ENCODE measurements at regions not wholly inside any gene's neighbourhood (a gene's known extent, or its start where the extent isn't known, plus 50 kb on each side); places are given as distances from the start of the nearest gene placed in this dataset.

DNA sequence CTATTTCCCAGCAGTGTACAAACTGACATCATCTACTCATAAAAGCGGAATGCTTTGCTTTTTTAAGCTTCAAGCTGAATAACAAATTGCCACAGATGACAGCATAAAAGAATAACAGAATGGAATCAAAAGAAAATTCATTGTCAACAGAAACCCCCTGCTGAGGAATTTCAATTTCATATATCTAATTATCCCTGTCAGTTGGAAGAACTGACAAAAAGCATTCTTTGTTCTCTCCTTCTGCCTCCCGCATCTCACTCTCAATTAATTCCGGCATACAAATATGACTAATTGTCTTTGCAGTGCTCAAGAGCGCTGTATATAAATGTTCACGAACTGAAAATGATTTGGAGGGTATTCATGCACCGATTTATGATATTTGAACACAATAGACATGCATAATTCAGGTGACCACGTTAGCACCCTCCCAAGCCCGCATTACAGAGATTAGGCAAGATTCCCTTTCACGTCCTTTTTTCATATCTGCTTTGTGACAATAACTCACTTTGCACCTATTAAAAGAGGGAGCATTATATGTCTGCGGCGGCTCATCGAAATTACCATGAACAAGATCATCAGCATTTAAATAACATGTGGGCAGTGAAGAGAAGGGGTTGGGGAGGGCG lies 277.7 kb upstream of the SALL3 start:
- no peak for DNase-seq (ENCODE audit: low read depth)

DNA sequence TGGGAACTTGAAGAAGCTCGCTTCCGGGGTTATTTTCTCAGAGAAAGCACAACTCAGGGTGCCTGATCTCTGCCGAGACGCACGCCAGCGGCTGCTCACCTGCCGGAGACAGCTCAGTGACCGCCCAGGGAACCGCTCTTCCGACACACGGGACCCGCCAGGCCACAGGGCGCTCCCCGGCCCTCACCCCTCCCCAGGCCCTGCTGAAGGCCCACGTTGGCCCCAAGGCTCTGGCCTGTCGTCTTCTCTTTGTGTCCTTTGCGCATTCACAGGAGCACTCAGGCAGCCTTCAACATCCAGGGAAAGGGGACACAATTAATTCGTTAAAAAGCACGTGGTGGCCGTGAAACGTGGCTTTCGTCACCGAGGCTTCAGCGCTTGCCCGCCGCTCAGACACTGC lies 276.3 kb upstream of the SALL3 start:
- DNase-seq (ENCODE audit: low read depth): no peak

DNA sequence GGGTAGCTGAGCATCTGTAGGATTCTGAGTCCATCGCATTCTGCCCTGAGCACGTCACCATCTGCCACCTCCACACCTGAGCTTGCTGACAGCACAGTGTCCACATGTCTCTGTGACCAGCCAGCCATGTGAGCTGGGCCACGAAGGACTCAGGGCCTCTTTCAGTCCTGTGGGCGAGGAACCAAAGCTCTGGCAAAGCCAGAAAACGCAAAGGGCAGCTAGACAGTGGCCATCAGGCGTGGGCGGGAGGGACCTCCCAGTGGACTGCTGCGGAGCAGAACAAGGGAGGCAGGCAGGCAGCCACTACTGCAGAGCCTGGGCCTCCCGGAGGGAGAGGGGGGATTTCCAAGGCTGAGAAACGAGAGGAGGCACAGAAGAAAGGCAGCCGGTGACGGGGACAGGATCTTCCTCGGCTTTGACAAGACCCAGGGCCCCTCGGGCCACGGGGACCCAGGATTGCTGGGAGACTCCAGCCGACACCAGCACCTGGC lies 274.6 kb upstream of the SALL3 start:
- DNase-seq (ENCODE audit: low read depth): no peak

DNA sequence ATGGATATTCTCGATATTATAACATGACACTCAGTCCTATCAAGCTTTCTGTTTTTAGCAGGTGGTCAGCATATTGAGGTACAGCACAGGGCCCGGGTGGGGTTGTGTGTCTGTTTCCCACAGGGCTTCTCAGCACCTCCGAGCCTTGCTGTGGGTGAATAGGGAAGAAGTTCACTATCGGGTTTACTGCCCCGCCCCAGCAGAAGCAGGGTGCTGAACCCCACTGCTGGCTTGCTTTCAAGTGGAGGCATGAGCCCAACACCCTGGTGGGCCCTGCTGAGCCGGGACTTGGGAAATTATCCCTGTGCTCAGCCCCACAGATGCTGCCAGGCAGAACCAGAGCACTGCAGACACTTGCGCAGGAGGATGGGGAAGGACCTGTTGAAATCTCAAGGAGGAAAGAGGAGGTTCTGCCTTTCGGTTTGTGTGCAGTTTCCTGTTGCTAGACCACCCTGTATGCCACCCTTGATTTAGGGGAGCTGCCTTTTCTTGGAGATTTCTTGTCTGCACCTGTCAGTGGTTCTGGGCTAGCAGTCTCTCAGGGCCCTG lies 270.3 kb upstream of the SALL3 start:
- DNase-seq (ENCODE audit: low read depth): no peak

DNA sequence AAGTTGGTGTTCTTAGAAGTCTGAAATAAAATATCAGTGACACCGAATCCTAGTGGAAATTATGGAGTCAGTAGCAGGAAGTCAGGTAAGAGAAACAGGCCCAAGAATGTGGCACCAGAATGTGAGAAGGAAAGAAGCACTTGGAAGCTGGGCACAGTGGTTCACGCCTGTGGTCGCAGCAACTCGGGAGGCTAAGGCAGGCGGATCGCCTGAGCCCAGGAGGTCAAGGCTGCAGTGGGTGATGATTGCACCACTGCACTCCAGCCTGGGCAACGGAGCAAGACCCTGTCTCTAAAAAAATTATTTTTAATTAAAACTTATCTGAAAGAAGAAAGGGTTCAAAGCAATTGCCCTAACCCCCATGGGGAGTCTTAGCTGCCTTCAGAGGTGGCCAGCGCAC lies 268.3 kb upstream of the SALL3 start:
- DNase-seq (ENCODE audit: low read depth): no peak

DNA sequence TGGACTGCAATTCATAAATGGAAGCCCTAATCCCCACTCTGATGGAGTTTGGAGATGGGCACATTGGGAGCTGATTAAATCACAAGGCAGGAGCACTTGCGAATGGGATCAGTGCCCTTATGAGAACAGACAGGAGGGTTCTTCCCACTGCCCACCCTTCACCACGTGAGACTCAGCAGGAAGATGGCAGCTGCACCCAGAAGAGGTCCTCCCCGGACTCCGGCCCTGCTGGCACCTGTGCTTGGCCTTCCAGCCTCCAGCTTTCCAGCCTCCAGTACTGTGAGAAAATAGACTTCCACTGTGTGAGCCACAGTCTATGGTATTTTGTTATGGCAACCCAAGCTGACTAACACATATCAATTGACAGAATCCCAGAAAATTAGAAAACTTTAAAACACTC lies 267.6 kb upstream of the SALL3 start:
- DNase-seq (ENCODE audit: low read depth): no peak

DNA sequence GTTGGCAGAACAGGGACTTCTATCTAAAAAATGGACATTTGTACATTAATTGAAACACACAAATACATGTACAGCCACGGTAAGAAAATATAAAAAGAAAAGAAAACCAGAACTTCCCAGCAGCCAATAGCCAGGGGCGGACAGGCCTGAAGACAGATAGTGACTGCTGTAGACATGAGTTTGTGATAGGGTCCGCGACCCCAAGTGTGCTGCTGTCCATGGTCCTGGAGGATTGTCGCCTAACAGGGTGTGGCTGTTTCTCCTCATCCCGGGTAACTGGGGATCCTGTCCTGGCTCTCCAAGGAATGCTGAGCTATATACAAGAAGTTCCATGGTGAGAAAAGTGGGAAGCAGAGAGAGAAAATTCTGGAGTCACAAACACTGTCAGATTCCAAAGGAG lies 266.5 kb upstream of the SALL3 start:
- no peak for DNase-seq (ENCODE audit: low read depth)

DNA sequence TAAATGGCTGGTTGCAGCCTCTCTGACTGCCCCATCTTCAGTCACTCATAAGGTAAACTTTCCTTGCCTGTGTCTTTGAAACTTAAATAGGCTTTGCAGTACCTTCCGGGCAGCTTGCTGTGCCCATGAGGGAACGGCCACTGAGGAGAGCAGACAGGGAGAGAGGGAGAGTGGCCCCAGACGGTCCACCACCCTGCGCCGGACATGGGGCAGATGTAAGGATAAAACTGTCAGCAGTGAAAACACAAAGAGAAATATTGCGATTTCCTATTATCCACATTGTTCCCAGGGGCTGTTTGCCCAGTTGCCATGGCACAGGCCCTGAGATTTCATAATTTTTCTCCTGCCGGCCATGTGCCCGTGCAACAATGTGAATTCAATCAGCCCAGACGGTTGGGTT lies 265.9 kb upstream of the SALL3 start:
- no peak for DNase-seq (ENCODE audit: low read depth)

DNA sequence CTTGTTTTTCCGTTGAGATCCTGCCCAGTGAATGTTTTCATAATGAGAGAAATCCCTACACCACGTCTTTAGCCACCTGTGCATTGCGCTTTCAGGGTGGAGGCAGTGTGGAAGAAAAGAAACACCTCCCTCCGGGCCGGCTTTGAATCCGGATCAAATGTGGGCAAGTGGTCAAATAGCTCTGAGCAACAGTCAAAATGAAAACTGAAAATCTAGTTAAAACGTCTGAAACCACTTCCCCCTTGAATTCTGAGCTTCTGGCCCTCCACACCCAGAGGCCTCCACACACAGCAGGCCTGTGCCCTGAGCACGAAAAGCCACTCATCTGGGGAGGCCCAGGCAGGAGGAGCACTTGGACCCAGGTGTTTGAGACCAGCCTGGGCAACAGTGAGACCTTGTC lies 263.6 kb upstream of the SALL3 start:
- no peak for DNase-seq (ENCODE audit: low read depth)

DNA sequence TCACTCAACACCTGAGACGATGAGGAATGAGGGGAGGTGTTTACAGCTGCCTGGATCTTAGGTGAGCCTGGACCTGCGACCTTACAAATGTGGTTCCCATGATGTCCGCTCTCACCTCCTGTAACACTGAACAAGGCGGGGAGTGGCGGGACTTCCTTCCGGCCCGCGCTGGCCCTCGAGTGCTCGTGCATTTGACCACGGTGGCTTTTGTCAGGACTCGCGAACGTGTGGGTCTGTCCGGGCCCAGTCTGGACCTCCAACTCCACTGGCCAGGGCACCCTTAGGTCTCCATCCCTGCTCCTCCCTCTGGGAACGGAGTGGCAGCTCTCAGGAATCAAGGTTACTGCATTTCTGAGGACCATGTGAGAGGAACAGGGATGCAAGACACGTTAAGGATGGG lies 263.0 kb upstream of the SALL3 start:
- no peak for DNase-seq (ENCODE audit: low read depth)

DNA sequence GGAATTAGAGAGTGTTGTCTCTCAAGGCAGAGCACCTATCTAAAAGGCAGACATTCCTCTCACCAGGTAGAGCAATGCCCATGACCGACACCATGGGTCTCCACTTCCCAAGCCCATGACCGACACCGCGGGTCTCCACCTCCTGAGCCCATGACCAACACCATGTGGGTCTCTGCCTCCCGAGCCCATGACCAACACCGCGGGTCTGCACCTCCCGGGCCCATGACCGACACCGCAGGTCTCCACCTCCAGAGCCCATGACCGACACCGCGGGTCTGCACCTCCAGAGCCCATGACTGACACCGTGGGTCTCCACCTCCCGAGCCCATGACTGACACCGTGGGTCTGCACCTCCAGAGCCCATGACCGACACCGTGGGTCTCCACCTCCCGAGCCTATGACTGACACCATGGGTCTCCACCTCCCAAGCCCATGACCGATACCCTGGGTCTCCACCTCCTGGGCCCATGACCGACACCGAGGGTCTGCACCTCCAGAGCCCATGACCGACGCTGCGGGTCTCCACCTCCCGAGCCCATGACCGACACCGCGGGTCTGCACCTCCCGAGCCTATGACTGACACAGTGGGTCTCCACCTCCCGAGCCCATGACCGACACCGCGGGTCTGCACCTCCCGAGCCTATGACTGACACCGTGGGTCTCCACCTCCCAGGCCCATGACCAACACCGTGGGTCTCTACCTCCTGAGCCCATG lies 262.4 kb upstream of the SALL3 start:
- DNase-seq (ENCODE audit: low read depth): no peak

DNA sequence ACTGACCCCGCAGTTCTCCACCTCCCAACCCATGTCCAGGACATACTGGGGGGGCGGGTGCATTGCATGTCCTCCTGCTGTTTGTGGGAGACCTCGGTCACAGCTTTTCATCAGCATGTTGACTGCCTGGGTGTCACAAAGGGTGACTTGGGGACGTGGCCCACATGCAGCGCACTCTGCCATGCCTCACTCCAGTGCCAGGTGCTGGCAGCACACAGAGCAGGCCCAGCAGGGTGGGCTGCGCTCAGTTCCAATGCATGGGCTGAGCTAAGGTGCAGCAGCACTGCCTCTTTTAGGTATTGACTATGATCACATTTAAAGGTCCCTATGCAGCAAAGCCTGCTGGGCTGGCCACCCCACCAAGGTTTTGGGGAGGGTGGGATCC lies 261.9 kb upstream of the SALL3 start:
- DNase-seq (ENCODE audit: low read depth): no peak

DNA sequence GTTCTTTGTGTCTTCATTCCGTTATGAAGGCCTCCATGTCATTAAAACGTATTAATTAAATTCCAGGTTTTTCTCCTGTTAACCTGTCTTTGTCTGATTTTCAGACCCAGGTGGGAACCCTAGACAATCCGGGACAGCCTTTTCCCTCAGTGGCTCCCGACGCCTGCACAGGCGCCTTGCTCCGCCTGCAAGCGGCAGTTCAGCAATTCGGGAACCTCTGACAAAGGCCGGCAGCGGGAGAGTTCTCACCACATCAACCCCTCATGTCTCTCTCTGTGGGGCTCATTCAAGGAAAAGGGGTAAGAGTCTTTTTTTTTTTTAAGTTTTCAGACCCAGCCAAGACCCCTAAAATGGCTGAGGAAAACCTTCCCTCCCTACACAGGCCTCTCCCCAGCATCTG lies 259.8 kb upstream of the SALL3 start:
- DNase-seq (ENCODE audit: low read depth): no peak

DNA sequence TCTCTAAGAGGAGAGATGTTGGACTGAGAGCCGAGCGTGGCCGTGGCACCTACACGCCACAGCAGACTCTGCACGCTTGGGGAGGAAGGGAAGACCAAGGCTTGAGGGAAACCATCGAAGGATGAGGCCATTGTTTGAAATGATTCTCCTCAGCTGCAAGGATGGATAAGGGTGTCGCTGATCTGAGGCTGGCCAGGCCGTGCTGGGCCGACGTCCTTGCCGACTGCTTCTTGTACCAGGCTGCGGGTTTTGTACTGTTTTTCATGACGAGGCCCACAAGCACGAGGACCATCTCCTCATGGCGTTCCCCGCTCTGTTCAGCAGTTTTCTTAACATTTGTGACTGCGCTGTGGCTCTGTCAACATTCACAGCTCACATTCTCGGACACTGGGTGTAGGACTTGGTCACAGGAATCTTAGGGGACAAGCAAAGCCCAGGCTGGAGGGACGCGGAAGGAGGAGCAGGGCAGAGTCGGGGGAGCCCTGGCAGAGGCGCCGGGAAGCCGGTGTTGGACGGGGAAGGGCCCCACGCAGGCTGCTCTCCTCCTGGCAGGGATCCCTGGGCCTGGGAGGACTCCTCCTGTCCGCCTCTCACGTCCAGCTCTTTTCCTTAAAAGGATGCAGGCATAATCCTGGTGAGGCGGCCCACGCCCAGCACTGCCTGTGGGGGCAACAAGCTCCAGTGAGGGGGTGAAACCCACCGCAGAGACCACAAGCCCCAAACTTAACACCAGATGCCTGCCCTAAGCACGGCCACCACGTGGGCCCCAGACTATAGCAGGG lies 259.0 kb upstream of the SALL3 start:
- DNase-seq (ENCODE audit: low read depth): no peak

DNA sequence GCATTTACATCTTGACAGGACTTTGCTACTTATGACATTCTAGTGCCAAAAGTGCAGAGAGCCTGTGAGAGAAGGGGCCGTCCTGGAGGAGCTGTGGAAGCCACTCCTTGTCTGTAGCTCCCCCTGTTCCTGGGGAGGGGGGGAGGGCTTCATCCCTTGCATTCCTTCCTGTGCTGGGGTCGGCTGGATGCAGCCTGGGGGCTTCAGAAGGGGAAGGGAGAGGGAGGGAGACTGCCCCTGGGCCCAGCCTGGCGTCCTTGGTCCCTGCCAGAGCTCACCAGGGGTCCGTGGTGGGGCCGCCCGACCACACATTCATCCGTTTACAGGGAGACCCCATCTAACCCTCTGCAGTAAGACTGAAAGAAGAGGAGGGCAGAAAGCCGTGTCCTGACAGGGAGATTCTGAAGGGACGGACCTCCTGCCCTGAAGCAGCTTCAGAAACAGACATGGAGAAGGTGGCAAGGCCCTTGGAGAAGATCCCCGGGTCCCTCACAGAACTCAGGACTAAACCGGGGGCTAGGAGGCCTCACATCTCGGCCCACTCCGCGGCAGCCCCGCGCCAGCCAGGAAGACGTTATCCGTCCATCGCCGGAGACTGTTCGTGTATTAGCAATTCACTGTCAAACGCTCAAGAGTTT lies 258.3 kb upstream of the SALL3 start:
- no peak for DNase-seq (ENCODE audit: low read depth)

DNA sequence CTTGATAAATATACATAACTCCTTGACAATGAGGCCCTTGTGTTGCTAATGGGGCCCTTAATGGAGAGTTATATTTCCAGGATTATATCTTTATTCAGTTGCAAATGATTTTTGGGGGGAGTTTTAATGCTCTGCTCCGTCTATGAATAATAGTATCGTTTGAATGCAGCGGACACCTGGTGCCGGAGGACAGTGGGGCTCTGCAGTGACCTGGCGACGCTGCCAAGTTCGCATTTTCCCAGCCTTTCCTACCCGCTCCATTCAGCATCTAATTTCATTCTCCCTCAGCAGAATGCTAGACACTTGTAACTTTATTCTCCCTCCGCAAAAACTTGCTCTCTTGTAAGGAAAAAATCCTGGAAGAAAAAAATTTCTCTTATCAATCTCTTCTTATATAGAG lies 257.6 kb upstream of the SALL3 start:
- no peak for DNase-seq (ENCODE audit: low read depth)

DNA sequence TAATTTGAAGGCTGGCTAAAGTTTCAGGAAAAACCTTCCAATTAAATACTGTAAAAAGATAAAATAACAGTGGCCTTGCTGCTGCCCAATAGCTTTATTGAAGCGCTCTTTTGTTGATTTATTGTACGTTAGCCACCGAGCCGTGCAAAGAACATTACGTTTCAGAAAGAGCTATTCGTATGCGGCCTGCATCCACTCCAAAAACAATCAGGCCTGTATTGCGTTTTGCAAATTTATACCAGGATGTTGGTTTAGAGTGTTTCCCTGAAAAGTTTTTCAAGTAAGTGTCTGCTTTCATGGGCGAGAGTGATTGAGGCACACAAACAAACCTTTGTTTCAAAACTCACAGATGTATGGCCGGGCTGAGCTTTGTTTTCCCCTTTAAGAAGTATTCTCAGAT lies 257.2 kb upstream of the SALL3 start:
- no peak for DNase-seq (ENCODE audit: low read depth)

DNA sequence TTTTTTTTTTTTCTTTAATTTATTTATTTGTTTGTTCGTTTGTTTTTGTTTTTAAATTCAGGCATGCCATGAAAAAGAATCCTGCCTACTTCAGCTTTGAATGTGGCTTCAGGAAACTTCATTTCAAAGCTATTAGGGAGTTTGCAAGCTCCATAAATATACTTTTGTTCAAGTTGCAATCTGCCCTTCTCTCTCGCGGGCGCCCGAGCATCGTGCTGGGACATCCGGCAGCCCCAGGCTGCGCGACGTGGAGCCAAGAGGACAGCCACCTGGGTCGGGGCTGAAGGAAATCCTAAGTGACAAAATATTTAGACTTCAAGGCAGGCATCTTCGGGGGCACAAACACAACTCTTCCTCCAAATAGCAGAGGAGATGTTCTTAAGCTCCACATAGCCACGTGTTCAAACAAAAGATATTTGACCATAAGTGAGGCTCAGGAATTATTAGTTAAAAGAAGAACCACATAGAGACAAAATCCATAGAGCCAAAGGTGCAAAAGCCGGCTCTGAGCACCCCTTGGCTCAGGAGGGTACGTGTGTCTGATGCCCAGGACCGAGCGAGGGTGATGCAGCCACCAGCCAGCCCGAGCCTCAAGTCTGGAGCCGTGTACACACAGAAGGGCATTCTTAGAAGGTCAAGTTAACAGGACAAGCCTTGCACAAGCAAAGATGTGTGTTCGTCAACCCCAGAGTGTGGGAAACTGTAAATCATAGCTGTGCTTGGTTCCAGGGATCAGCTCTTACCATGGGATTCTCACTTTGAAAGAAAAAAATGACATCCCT lies 256.5 kb upstream of the SALL3 start:
- no peak for DNase-seq (ENCODE audit: low read depth)

DNA sequence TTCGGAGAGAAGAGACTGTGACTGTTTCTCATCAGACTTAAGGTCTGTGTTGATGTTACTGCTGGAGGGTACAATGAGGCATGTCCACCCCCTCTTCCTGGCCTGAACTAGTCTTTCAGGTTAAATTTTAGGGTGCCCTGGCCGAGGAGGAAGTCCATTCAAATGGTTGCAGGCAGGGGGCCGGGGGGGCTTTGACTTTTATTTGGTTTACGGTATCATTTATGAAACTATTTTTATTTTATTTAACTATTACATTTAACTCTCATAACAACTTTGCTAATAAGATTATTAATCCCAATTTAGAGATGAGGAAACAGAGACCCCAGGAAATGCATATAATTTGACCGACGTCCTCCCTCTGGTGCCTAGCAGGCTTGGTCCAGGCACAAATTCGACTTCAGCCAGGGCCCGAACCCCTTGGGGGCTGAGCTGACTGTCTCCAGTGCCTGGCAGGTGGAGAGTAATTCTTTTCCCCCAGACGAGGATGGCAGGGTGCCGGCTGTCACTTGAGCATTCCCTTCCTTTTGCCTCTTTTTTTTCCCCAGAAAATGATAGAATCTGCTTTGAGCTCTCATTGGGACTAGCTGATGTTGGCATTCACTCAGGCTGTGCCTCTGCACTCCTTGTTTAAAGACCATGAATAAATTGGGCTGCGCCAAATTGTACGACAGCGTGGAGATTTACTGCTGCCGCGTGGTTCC lies 255.3 kb upstream of the SALL3 start:
- no peak for DNase-seq (ENCODE audit: low read depth)

DNA sequence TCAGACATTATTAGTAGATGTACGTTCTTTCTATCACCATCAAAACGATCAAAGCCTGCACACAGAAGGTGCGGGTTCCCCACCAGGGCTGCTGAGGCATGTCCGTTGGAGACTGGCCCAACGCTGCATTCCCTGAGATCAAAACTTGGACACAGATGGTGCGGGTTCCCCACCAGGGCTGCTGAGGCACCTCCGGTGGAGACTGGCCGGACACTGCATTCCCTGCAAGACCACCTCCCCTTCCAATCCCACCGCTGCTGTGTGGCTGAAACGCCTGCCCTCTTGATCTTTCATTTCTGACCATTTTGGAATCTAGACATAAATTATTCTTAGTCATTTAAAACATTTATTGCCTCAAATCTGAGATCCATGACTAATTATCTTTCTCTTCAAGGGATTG lies 254.2 kb upstream of the SALL3 start:
- DNase-seq (ENCODE audit: low read depth): no peak

All from CMK (cell line).